Muscle of leg (tissue), 3 donors: ENCODE measurements at regions not wholly inside any gene's neighbourhood (a gene's known extent, or its start where the extent isn't known, plus 50 kb on each side); places are given as distances from the start of the nearest gene placed in this dataset.

Experiments used
- DNase-seq: peaks from one replicate; pipeline ENCODE4 v3.0.0; 2013
- H3K27ac ChIP-seq: one replicate; pipeline ENCODE4 v1.5.1; 2013; ENCODE audit warnings: mild to moderate bottlenecking, low read length, control low read depth
- H3K27me3 ChIP-seq: one replicate; pipeline ENCODE4 v1.6.1; 2013; ENCODE audit warnings: low read length; ENCODE audit not compliant: control insufficient read depth, insufficient read depth
- H3K36me3 ChIP-seq: one replicate; pipeline ENCODE4 v1.6.1; 2013; ENCODE audit warnings: low read length; ENCODE audit not compliant: control insufficient read depth, insufficient read depth
- H3K4me1 ChIP-seq: one replicate; pipeline ENCODE4 v1.6.1; 2013; ENCODE audit warnings: low read length; ENCODE audit not compliant: control insufficient read depth, insufficient read depth
- H3K4me3 ChIP-seq: one replicate; pipeline ENCODE4 v1.5.1; 2013; ENCODE audit warnings: low read length, control low read depth
- H3K9me3 ChIP-seq: replicated peaks from 2 replicates; pipeline ENCODE4 v1.6.1; 2013; ENCODE audit warnings: low read depth, low read length; ENCODE audit not compliant: control insufficient read depth
- WGBS: methylation state at CpG from one replicate; pipeline ENCODE4 v1.1.5; 2013; ENCODE audit warnings: missing lambda C conversion rate; ENCODE audit not compliant: insufficient coverage; 5-methylcytosine and 5-hydroxymethylcytosine counted together

DNA sequence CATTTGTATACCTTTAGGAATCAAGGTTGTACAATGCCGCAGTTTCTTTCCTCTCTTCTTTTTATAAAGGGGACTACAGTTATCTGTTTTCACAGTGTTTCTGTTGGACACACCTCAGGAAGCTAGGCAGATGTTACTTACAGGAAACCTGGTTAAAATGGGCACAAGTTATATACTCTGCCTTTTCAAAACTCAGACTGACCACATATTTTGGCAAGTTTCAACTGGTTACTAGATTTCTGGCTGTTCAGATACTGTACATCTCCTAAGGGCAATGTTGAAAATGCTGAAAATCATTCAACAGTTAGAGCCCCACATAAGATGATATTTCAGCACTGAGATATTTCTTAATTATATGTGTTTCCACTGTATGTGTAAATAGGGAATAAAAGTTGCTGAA is 92.5 kb upstream of the SLC35B3 start:
- no CpG with 5 or more reads among the region's 1 CpG for WGBS
- no peak overlapping the region for H3K4me3 ChIP-seq
- H3K27ac ChIP-seq = no peak overlapping the region
- no peaks in the 10 kb centered on the region for H3K27me3 ChIP-seq
- no peak for DNase-seq
- no peaks in the 10 kb centered on the region for H3K9me3 ChIP-seq
- H3K4me1 ChIP-seq = no peaks in the 10 kb centered on the region
- H3K36me3 ChIP-seq = no peaks in the 10 kb centered on the region

DNA sequence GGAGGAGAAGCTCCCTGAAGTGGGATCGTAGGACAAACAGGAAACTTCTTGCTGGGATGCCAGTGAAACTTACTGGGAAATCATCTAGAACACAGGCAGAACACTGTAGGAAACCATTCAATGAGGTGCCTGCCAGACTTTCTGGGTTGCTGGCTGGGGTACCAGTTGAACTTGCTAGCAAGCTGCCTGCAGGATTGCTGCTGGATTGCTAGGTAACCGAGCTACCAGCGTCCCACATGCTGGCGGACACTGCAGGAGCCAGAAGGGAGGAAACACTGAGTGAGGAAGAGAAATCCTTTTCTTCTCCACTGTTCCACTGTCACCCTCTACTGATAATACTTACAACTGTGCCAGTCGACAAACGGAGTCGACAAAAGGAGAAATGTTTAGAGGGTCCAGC is 91.3 kb upstream of the SLC35B3 start:
- no peak for DNase-seq
- 45% methylated on average over 1 of the region's 7 CpGs for WGBS
- no peak overlapping the region for H3K4me3 ChIP-seq
- no peaks in the 10 kb centered on the region for H3K4me1 ChIP-seq
- H3K36me3 ChIP-seq = no peaks in the 10 kb centered on the region
- H3K27ac ChIP-seq = no peak overlapping the region
- no peaks in the 10 kb centered on the region for H3K27me3 ChIP-seq
- H3K9me3 ChIP-seq = no peaks in the 10 kb centered on the region

DNA sequence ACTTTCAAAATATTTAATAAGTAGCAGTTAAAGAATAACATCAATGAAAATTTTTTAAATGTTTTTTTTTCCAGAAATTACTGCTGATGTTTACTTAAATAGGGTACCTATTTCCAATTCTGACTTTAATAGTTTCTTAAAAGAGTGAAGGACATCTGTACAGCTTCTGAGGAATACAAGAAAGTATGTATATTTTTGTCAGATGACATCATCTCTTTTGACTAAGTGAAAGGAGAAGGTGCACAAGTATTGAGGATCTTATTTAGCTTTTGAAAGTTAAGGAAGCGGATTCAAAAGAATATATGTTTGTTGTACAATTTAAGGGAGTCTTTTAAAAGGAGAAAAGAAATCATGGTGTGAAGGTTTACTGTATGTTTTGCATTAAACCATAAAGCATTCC is 90.0 kb upstream of the SLC35B3 start:
- Histone ChIP-seq H3K27me3 (no peaks in the 10 kb centered on the region), H3K36me3 (no peaks in the 10 kb centered on the region), H3K9me3 (no peaks in the 10 kb centered on the region), H3K27ac (no peak overlapping the region), H3K4me1 (no peaks in the 10 kb centered on the region), H3K4me3 (no peak overlapping the region)
- WGBS = no CpG with 5 or more reads among the region's 1 CpG
- no peak for DNase-seq

GRCh38 chr6:8513174-8513573 is 77.8 kb upstream of the SLC35B3 start:
- Histone ChIP-seq H3K36me3 (no peaks in the 10 kb centered on the region), H3K27me3 (no peaks in the 10 kb centered on the region), H3K27ac (no peak overlapping the region), H3K4me1 (no peaks in the 10 kb centered on the region), H3K9me3 (no peaks in the 10 kb centered on the region), H3K4me3 (no peak overlapping the region)
- 91% methylated on average over 1 of the region's 1 CpG for WGBS
- DNase-seq = no peak

DNA sequence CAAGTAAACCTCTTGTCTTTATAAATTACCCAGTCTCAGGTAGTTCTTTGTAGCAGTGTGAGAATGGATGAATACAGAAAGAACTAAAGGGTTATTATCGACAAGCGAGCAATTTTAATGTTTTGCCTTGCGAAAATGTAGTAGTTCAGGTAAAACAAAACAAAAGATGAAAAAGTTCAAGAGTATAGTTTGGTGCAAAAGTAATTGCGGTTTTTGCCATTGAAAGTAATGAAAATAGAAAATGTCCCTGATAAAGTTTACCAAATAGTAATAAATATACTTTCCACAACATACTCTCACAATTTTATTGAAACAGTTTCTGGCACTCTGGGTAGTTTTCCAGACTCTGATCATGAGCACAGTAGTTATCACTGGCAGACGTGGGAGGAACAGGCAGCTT is 71.9 kb upstream of the SLC35B3 start:
- no peaks in the 10 kb centered on the region for H3K4me1 ChIP-seq
- no peaks in the 10 kb centered on the region for H3K27me3 ChIP-seq
- H3K36me3 ChIP-seq = no peaks in the 10 kb centered on the region
- no peak overlapping the region for H3K27ac ChIP-seq
- 78% methylated on average over 1 of the region's 5 CpGs for WGBS
- H3K9me3 ChIP-seq = no peaks in the 10 kb centered on the region
- DNase-seq = no peak
- H3K4me3 ChIP-seq = no peak overlapping the region

DNA sequence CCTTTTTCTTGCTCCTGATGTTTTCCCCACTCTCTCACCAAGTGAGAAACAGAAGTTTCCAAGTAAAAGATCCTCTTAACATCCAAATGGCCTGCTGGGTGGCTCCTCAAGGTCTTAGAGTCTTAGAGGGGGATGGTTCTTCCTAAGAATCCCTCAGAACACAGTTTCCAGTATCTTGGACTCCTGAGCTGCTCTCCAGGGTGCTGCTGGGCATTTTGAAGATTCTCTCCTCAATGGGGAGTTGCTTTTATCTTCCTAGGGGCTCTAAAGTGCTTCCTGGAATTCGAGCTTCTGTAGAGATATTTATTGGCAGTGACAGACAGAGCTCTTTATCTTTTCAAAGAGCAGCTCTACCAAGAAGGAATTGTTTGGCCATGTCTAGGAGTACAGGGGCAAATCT is 70.8 kb upstream of the SLC35B3 start:
- no peaks in the 10 kb centered on the region for H3K27me3 ChIP-seq
- WGBS = no CpG with 5 or more reads among the region's 1 CpG
- H3K4me1 ChIP-seq = no peaks in the 10 kb centered on the region
- H3K4me3 ChIP-seq = no peak overlapping the region
- H3K9me3 ChIP-seq = no peaks in the 10 kb centered on the region
- no peak overlapping the region for H3K27ac ChIP-seq
- no peak for DNase-seq
- no peaks in the 10 kb centered on the region for H3K36me3 ChIP-seq

- H3K9me3 ChIP-seq = no peaks in the 10 kb centered on the region
- H3K27me3 ChIP-seq = no peaks in the 10 kb centered on the region
- H3K4me3 ChIP-seq = no peak overlapping the region
- H3K36me3 ChIP-seq = no peaks in the 10 kb centered on the region
- H3K4me1 ChIP-seq = no peaks in the 10 kb centered on the region
- DNase-seq = peak; percentile 11
- WGBS = no CpG with 5 or more reads among the region's 1 CpG
- H3K27ac ChIP-seq = no peak overlapping the region
Measured at GRCh38 chr6:8499540-8499939, 64.2 kb upstream of the SLC35B3 start.

DNA sequence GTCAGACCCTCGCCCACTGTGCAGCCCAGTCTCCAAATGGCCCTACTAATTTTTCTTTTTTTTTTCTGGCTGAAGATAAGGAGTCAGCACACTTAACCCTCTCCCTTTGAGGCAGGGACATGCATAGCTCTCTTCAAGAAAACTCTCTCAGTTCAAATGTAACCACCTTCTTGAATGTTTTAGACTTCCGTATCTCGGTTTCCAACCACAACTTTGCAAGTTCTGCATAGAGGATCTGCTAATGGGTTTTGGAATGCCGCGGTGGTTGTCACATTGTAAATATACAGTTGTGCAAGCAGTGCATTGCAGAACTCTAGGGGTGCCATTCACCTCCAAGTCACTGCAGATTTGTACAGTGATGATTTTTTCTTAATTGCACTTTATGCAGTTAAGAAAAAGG is 59.4 kb upstream of the SLC35B3 start:
- H3K27ac ChIP-seq = no peak overlapping the region
- H3K27me3 ChIP-seq = no peaks in the 10 kb centered on the region
- H3K9me3 ChIP-seq = no peaks in the 10 kb centered on the region
- H3K4me3 ChIP-seq = no peak overlapping the region
- WGBS = 50% methylated on average over 1 of the region's 5 CpGs
- no peaks in the 10 kb centered on the region for H3K4me1 ChIP-seq
- no peaks in the 10 kb centered on the region for H3K36me3 ChIP-seq
- DNase-seq = no peak

DNA sequence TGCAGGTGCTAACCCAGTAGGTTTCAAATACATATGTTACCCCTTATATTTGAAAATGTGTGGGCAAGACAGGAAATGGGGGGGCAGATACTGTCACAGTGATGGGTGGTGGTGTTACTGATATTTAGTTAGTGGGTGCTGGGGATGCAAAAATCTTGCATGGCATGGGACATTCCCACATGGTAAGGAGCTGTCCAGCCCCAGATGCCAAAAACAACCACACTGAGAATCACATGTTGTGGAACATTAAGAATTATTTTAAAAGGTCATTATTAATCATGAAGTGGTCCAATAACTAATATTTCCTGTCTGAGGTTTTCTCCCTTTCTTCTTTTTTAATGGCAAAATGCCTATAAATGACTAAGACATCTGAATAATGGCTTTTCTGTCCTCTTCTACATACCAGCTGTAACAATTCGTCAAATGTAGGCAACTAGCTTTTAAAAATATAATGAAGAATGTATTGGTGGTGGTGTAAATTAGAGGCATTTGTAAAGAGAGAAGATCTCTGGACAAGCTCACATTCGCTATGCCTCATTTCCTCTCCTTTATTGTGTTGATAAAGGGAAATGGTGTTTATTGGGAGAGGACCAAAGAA is 57.3 kb upstream of the SLC35B3 start:
- WGBS = no CpG with 5 or more reads among the region's 2 CpGs
- Histone ChIP-seq H3K9me3 (no peaks in the 10 kb centered on the region), H3K4me3 (no peak overlapping the region), H3K27ac (no peak overlapping the region), H3K27me3 (no peaks in the 10 kb centered on the region), H3K4me1 (no peaks in the 10 kb centered on the region), H3K36me3 (no peaks in the 10 kb centered on the region)
- no peak for DNase-seq
